ENCODE measurements at regions not wholly inside any gene's neighbourhood (a gene's known extent, or its start where the extent isn't known, plus 50 kb on each side); places are given as distances from the start of the nearest gene placed in this dataset.

GRCh38 chr9:129306318-129306973 lies 128.4 kb upstream of the IER5L start:
- TF ChIP-seq ZBTB10 (tag by site-specific recombination; IDR thresholded peaks at IDR 0.05) (no peak), YY1 (tag by site-specific recombination; IDR thresholded peaks at IDR 0.05) (no peak), KLF9 (tag by site-specific recombination; IDR thresholded peaks at IDR 0.05; ENCODE audit: low read depth) (no peak), ZNF335 (tag by site-specific recombination; conservative IDR thresholded peaks at IDR 0.05) (no peak), PBX3 (CRISPR knock-in tag; IDR thresholded peaks at IDR 0.05) (no peak)
